ENCODE measurements at regions not wholly inside any gene's neighbourhood (a gene's known extent, or its start where the extent isn't known, plus 50 kb on each side); places are given as distances from the start of the nearest gene placed in this dataset.

DNA sequence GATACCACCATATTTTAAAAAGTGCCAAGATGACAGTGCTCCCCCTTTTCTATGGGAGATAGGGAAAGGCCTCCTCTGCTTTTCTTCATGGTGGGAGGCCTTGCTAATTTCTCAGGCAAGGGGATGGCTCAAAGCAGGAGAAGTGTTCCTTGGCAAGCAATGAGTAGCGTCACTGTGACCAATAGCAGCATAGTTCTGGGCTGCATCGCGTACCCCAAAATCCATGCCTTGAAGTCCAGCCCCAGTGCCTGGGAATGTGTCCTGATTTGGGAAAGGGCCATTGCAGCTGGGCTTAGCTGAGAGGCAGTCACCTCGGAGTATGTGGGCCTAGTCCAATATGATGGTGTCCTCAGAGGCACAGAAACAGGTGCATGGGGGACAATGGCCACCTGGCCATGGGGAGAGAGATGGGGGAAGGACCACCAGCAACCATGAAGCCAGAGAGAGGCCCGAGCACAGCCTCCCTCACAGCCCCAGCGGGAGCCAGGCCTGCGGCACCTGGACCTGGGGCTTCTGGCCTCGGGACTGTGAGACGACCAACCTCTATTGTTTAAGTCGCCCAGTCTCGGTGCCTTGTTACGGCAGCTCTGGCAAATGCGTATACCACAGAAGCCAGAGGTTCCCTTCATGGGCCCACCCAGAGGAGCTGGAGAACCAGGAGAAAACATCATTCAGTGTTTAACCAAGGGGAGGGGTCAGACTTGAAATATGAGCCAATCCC is 153.1 kb upstream of the RPS6KA2 start (continued):
- TF ChIP-seq ETV5 (CRISPR knock-in tag; IDR thresholded peaks at IDR 0.05; ENCODE audit: borderline replicate concordance) (no peak), WIZ (CRISPR knock-in tag; IDR thresholded peaks at IDR 0.05) (no peak), ZNF354B (CRISPR knock-in tag; IDR thresholded peaks at IDR 0.05) (no peak), GRHL1 (CRISPR knock-in tag; conservative IDR thresholded peaks at IDR 0.05) (no peak)
- TF ChIP-seq, protein P1, sequence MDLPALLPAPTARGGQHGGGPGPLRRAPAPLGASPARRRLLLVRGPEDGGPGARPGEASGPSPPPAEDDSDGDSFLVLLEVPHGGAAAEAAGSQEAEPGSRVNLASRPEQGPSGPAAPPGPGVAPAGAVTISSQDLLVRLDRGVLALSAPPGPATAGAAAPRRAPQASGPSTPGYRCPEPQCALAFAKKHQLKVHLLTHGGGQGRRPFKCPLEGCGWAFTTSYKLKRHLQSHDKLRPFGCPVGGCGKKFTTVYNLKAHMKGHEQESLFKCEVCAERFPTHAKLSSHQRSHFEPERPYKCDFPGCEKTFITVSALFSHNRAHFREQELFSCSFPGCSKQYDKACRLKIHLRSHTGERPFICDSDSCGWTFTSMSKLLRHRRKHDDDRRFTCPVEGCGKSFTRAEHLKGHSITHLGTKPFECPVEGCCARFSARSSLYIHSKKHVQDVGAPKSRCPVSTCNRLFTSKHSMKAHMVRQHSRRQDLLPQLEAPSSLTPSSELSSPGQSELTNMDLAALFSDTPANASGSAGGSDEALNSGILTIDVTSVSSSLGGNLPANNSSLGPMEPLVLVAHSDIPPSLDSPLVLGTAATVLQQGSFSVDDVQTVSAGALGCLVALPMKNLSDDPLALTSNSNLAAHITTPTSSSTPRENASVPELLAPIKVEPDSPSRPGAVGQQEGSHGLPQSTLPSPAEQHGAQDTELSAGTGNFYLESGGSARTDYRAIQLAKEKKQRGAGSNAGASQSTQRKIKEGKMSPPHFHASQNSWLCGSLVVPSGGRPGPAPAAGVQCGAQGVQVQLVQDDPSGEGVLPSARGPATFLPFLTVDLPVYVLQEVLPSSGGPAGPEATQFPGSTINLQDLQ (CRISPR knock-in tag; IDR thresholded peaks at IDR 0.05): no peak

GRCh38 chr6:166779381-166779780 is 152.3 kb upstream of the RPS6KA2 start:
- BruUV-seq (replicated peaks): no TSS peak

More at GRCh38 chr6:166779381-166779780, 152.3 kb upstream of the RPS6KA2 start:
- WGBS (ENCODE audit: low lambda C conversion rate): 40% methylated on average over 11 of the region's 11 CpGs
- CTCF ChIA-PET (ENCODE audit: low intra/inter-chr PET ratio, low total read pairs): no interaction called here
- Histone ChIP-seq H3K79me2 (ENCODE audit: insufficient read depth, low read length) (no peaks in the 10 kb centered on the region), H3K4me3 (replicated peaks in 1 of 3; ENCODE audit: insufficient read depth in 1 of 3, low read depth in 2 of 3, low read length in 3 of 3) (no peak overlapping the region), H2AFZ (ENCODE audit: low read length) (no peak overlapping the region), H3K9me3 (ENCODE audit: low read length) (no peaks in the 10 kb centered on the region), H4K20me1 (ENCODE audit: insufficient read depth, low read length) (no peaks in the 10 kb centered on the region), H3K36me3 (replicated peaks in 1 of 2; ENCODE audit: control insufficient read depth in 1 of 2, insufficient read depth in 2 of 2, low read length in 2 of 2) (no peaks in the 10 kb centered on the region), H3K4me1 (ENCODE audit: insufficient read depth, low read length) (peaks cover 5% of the 10 kb centered on the region), H3K27me3 (ENCODE audit: control insufficient read depth in 1 of 2, insufficient read depth in 2 of 2, low read length in 2 of 2) (peaks cover 0 to 41% of the 10 kb centered on the region in 2 experiments; a peak in 3 of 5 replicates), H3K27ac (ENCODE audit: extremely low read length, insufficient read depth, low read length) (no peak overlapping the region), H3K4me2 (ENCODE audit: low read depth, low read length) (no peak overlapping the region), H3K9ac (ENCODE audit: insufficient read depth, low read depth, low read length) (no peak overlapping the region)
- TF ChIP-seq KDM2A (CRISPR knock-in tag; IDR thresholded peaks at IDR 0.05; ENCODE audit: borderline replicate concordance, low read depth) (no peak), ZNF225 (CRISPR knock-in tag; IDR thresholded peaks at IDR 0.05) (no peak), NCOA1 (CRISPR knock-in tag; IDR thresholded peaks at IDR 0.05) (no peak), MED13 (CRISPR knock-in tag; IDR thresholded peaks at IDR 0.05) (no peak), ZNF101 (CRISPR knock-in tag; IDR thresholded peaks at IDR 0.05; ENCODE audit: borderline replicate concordance, low read depth) (no peak)
- TF ChIP-seq, protein P2, sequence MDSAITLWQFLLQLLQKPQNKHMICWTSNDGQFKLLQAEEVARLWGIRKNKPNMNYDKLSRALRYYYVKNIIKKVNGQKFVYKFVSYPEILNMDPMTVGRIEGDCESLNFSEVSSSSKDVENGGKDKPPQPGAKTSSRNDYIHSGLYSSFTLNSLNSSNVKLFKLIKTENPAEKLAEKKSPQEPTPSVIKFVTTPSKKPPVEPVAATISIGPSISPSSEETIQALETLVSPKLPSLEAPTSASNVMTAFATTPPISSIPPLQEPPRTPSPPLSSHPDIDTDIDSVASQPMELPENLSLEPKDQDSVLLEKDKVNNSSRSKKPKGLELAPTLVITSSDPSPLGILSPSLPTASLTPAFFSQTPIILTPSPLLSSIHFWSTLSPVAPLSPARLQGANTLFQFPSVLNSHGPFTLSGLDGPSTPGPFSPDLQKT (CRISPR knock-in tag; IDR thresholded peaks at IDR 0.05; ENCODE audit: borderline replicate concordance): no peak
- intact Hi-C loops (cut with micrococcal nuclease; ENCODE audit: unreplicated experiment) (no loop called here), in situ Hi-C loops (cut with HindIII; ENCODE audit: extremely low pct_ligation_motif_present, low pct_unique_long_range_greater_than_20kb) (loop anchor here (5.0 kb wide), 2 partner anchors 208 to 363 kb away; no protein-coding TSS in a partner anchor)
- ATAC-seq (no peak), DNase-seq (ENCODE audit: low spot score) (no peak), FAIRE-seq (no peak)
- POLR2A ChIA-PET: no interaction called here

Data from HepG2 (cell line).